ENCODE measurements at regions not wholly inside any gene's neighbourhood (a gene's known extent, or its start where the extent isn't known, plus 50 kb on each side); places are given as distances from the start of the nearest gene placed in this dataset.

- TF ChIP-seq BACH1 (IDR thresholded peaks at IDR 0.05; ENCODE audit: low read length) = no peak
- TF ChIP-seq BRCA1 (IDR thresholded peaks at IDR 0.05; ENCODE audit: low read depth, low read length) = no peak
- peak; percentile 62; the same call in 1 of the 2 replicates for TF ChIP-seq YY1 (IDR thresholded peaks at IDR 0.05; ENCODE audit: low read depth, low read length)
- no peak for TF ChIP-seq CHD1 (IDR thresholded peaks at IDR 0.05; ENCODE audit: low read depth, low read length)
- TF ChIP-seq KDM1A (IDR thresholded peaks at IDR 0.05; ENCODE audit: borderline replicate concordance, low read length) = no peak
- no peak for TF ChIP-seq CEBPB (IDR thresholded peaks at IDR 0.05; ENCODE audit: low read depth, low read length)
These were observed 63.5 kb upstream of the NFASC start (continued) for GRCh38 chr1:204806943-204807687.
